AG04449 (cell line): ENCODE measurements at regions not wholly inside any gene's neighbourhood (a gene's known extent, or its start where the extent isn't known, plus 50 kb on each side); places are given as distances from the start of the nearest gene placed in this dataset.
"Not testable (repeated sequence)": the region's sequence is repeated elsewhere in the genome, so short reads cannot be mapped to it uniquely, and the experiment has no call there.

Source experiments
- CTCF ChIA-PET: fragments of 350-600 bp; formaldehyde crosslinking; extraction: SDS; loops from one replicate; lab custom pipeline; 2021; ENCODE audit warnings: antibody characterized with exemption; lab: Yijun Ruan, JAX
- POLR2A ChIA-PET: fragments of 400-600, 350-600 bp; formaldehyde crosslinking; extraction: SDS; loops from one replicate; lab custom pipeline; 2020; ENCODE audit warnings: antibody characterized with exemption, inconsistent platforms; lab: Yijun Ruan, JAX
- DNase-seq: peaks from one replicate; pipeline ENCODE4 v3.0.0-alpha.2; 2010; ENCODE audit warnings: low read depth, low spot score
- H3K4me3 ChIP-seq: 2 replicates; pipeline ENCODE4 v1.5.1; 2011; ENCODE audit warnings: low read depth, mild to moderate bottlenecking, control low read depth, low read length
- TF ChIP-seq, protein P1 (sequence below): IDR thresholded peaks from one replicate; pipeline ENCODE4 v1.5.1; 2011; ENCODE audit warnings: mild to moderate bottlenecking, moderate library complexity, low read length, control low read depth, inconsistent platforms; ENCODE audit not compliant: insufficient read depth; ENCODE audit errors: missing control alignments

DNA sequence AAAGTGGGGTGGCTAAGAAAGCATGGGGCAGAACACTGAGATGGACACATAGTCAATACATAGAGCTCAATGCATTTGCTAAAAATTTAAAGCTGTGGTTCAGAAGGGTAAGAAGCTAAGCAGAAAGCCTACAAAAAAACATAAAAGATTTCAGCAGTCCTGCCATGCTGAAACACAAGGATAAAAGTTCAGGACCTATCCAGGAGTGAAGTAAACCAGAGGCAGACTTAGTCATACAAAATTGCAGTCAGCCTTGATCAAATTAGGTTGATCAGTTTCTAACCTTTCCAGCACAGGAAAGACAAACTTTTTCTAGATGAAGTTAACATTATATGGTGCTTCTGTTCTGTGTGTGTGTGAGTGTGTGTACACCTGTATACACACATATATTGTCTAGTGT lies 120.8 kb upstream of the RBMS1 start:
- TF ChIP-seq, protein P1, sequence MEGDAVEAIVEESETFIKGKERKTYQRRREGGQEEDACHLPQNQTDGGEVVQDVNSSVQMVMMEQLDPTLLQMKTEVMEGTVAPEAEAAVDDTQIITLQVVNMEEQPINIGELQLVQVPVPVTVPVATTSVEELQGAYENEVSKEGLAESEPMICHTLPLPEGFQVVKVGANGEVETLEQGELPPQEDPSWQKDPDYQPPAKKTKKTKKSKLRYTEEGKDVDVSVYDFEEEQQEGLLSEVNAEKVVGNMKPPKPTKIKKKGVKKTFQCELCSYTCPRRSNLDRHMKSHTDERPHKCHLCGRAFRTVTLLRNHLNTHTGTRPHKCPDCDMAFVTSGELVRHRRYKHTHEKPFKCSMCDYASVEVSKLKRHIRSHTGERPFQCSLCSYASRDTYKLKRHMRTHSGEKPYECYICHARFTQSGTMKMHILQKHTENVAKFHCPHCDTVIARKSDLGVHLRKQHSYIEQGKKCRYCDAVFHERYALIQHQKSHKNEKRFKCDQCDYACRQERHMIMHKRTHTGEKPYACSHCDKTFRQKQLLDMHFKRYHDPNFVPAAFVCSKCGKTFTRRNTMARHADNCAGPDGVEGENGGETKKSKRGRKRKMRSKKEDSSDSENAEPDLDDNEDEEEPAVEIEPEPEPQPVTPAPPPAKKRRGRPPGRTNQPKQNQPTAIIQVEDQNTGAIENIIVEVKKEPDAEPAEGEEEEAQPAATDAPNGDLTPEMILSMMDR: no peak
- POLR2A ChIA-PET: no interaction called here
- DNase-seq: no peak

DNA sequence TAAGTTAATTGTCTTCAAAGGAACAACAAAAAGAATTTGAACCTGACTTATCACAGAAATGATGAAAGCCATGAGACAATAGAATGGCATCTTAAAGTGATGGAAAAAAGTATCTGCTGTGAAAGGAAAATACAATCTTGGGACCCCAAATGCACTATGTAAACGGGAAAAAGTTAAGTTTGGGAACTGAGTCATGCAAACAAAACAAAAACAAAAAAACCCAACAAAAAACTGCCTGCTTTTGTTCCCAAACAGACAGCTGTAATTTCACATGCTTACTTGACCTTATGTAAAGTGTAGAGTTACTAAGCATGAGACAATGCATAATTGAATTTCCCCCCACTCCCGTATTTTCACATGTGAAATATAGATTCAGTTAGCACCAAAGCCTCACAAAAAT lies 122.1 kb upstream of the RBMS1 start:
- TF ChIP-seq, protein P1: no peak
- POLR2A ChIA-PET: no interaction called here

More for the DNA sequence above, 120.8 kb upstream of the RBMS1 start:
- H3K4me3 ChIP-seq: no peak overlapping the region
- CTCF ChIA-PET: interaction anchor here (1.5 kb wide), 1 partner anchor 356 kb away, joined by 3 read pairs; no protein-coding TSS in a partner anchor

DNA sequence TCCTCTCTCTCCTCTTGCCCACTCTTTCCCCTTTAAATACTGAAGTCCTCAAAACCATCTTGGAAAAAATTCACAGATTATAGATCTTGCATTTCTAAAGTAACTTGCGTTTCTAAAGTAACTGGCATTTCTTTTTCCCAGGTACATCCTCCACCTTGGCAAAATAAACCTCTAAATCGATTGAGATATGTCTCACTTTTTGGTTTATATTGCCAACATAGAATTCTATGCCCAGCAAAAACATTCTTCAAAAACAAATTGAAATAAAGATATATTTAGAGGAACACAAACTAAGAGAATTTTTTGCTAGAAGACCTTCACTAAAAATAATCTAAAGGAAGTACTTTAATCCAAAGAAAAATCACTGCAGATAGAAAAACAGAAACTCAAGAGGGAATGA lies 122.5 kb upstream of the RBMS1 start:
- ChIA-PET CTCF (no interaction called here), POLR2A (no interaction called here)
- TF ChIP-seq, protein P1: no peak
- DNase-seq: no peak
- no peak overlapping the region for H3K4me3 ChIP-seq

More for the DNA sequence above, 122.1 kb upstream of the RBMS1 start:
- DNase-seq: no peak
- CTCF ChIA-PET: no interaction called here
- H3K4me3 ChIP-seq: no peak overlapping the region

DNA sequence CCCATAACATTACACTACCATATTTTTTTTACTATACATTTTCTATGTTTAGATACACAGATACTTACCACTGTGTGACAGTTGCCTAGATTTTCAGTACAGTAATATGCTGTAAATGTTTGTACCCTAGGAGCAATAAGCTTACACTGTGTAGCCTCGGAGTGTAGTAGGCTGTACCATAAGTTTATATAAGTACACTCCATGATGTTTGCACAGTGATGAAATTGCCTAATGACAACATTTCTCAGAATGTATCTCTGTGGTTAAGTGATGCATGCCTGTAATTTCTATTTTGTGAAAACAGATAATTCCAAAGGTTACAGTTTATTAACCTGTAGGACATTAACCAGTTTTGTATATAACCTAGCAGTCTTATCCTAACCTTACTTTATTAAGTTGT lies 128.1 kb upstream of the RBMS1 start:
- TF ChIP-seq, protein P1: no peak
- ChIA-PET CTCF (no interaction called here), POLR2A (no interaction called here)
- no peak for DNase-seq
- H3K4me3 ChIP-seq: no peak overlapping the region

DNA sequence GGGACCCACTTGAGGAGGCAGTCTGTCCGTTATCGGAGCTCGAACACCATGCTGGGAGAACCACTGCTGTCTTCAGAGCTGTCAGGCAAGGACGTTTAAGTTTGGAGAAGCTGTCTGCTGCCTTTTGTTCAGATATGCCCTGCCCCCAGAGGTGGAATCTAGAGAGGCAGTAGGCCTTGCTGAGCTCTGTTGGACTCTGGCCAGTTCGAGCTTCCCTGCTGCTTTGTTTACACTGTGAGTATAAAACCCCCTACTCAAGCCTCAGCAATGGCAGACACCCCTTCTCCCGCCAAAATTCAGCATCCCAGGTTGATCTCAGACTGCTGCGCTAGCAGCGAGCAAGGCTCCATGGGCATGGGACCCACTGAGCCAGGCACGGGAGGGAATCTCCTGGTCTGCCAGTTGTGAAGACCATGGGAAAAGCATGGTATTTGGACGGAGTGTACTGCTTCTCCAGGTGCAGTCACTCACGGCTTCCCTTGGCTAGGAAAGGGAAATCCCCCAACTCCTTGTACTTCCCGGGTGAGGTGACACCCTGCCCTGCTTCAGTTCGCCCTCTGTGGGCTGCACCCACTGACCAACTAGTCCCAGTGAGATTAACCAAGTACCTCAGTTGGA lies 134.5 kb upstream of the RBMS1 start:
- H3K4me3 ChIP-seq, DNase-seq, CTCF ChIA-PET, POLR2A ChIA-PET: not testable (repeated sequence)

DNA sequence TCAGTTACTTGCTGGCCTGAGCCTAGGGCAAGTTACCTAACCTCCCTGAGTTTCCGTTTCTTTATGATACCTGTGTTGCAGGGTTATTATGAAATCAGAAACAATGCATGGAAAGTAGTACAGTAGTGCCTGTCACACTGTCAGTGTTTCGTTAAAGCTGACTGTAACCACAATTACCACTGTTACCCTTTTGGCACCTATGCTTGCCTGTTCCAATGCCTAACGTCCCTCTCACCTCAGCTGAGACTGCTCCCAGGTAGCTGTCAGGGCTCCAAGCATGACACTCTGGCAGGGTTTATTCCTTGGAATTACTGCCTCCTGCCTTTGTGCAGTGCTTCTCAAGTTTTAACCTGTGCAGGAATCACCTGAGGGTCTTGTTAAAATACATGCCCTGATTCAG lies 135.2 kb upstream of the RBMS1 start:
- TF ChIP-seq, protein P1: no peak
- DNase-seq: no peak
- POLR2A ChIA-PET: no interaction called here
- CTCF ChIA-PET: no interaction called here
- H3K4me3 ChIP-seq: no peak overlapping the region
